Caco-2 (cell line): ENCODE measurements at regions not wholly inside any gene's neighbourhood (a gene's known extent, or its start where the extent isn't known, plus 50 kb on each side); places are given as distances from the start of the nearest gene placed in this dataset.

ENCODE experiments used
- BruUV-seq: library from RNA; stranded (reverse); fragments of 400-500 nt; replicated peaks from 2 replicates; lab custom pipeline; 2021; lab: Mats Ljungman, UMichigan
- CTCF ChIA-PET: fragments of 300-600 bp; sonication (Branson Sonifier 250); formaldehyde crosslinking; loops from one replicate; lab custom pipeline; 2022; ENCODE audit warnings: antibody characterized with exemption; lab: Charles Lee
- POLR2A ChIA-PET: fragments of 300-600 bp; sonication (Branson Sonifier 250); formaldehyde crosslinking; loops from one replicate; lab custom pipeline; 2022; ENCODE audit warnings: antibody characterized with exemption; lab: Charles Lee
- DNase-seq, 2 experiments: peaks; one replicate each; pipeline versions ENCODE4 v3.0.0 to v3.0.0-alpha.2; 2020 to 2022
- H3K27me3 ChIP-seq: replicated peaks from 2 replicates; pipeline ENCODE4 v1.6.0; 2011; ENCODE audit warnings: low read length; ENCODE audit not compliant: control insufficient read depth, insufficient read depth
- H3K36me3 ChIP-seq: 2 replicates; pipeline ENCODE4 v1.5.1; 2011; ENCODE audit warnings: low read length; ENCODE audit not compliant: control insufficient read depth, insufficient read depth
- H3K4me1 ChIP-seq: fragments of 250-450 bp; sonication (Bioruptor Pico); 2 replicates; pipeline ENCODE4 v1.5.1; 2020; ENCODE audit warnings: mild to moderate bottlenecking
- H3K4me3 ChIP-seq: 2 replicates; pipeline ENCODE4 v1.5.1; 2011; ENCODE audit warnings: low read depth, mild to moderate bottlenecking, control low read depth, low read length
- H3K9me3 ChIP-seq: fragments of 250-450 bp; sonication (Bioruptor Pico); 2 replicates; pipeline ENCODE4 v1.5.1; 2020; ENCODE audit warnings: mild to moderate bottlenecking, moderate library complexity
- H3K27ac Mint-ChIP-seq: one replicate; pipeline ENCODE4 v1.8.0; 2022; ENCODE audit warnings: mixed read lengths; ENCODE audit not compliant: unreplicated experiment
- H3K27me3 Mint-ChIP-seq: one replicate; pipeline ENCODE4 v1.8.0; 2022; ENCODE audit warnings: mixed read lengths; ENCODE audit not compliant: insufficient read depth, unreplicated experiment
- H3K36me3 Mint-ChIP-seq: one replicate; pipeline ENCODE4 v1.8.0; 2022; ENCODE audit warnings: mild to moderate bottlenecking, mixed read lengths; ENCODE audit not compliant: insufficient read depth, unreplicated experiment
- H3K4me1 Mint-ChIP-seq: one replicate; pipeline ENCODE4 v1.8.0; 2022; ENCODE audit warnings: low read depth, mixed read lengths; ENCODE audit not compliant: unreplicated experiment
- H3K4me3 Mint-ChIP-seq: one replicate; pipeline ENCODE4 v1.8.0; 2022; ENCODE audit warnings: mild to moderate bottlenecking, moderate library complexity, mixed read lengths; ENCODE audit not compliant: unreplicated experiment
- H3K9me3 Mint-ChIP-seq: one replicate; pipeline ENCODE4 v1.8.0; 2022; ENCODE audit warnings: mixed read lengths; ENCODE audit not compliant: unreplicated experiment
- CTCF ChIP-seq, 2 experiments: fragments of 200-600 bp in 1 of 2; IDR thresholded peaks; 1 replicate in 1 of 2; 2 replicates in 1 of 2; pipeline versions ENCODE4 v1.5.1 to v1.8.0; 2011 to 2022; ENCODE audit warnings: antibody characterized with exemption in 1 of 2, control low read depth in 1 of 2, inconsistent platforms in 1 of 2, low read depth in 1 of 2, low read length in 1 of 2, mild to moderate bottlenecking in 1 of 2, moderate library complexity in 1 of 2; ENCODE audit not compliant: insufficient read depth in 1 of 2, severe bottlenecking in 1 of 2, unreplicated experiment in 1 of 2
- intact Hi-C: fragments of 100-400 bp; cut with micrococcal nuclease; formaldehyde crosslinking; loops from one replicate; pipeline ENCODE4 v1.10.0; 2022; ENCODE audit not compliant: unreplicated experiment

- ChIA-PET POLR2A (no interaction called here), CTCF (no interaction called here)
- H3K27ac Mint-ChIP-seq, result no peak overlapping the region
- no peaks in the 10 kb centered on the region for H3K4me1 ChIP-seq
- no peak overlapping the region for H3K4me3 ChIP-seq
- H3K4me1 Mint-ChIP-seq, result no peaks in the 10 kb centered on the region
- H3K27me3 ChIP-seq, result no peaks in the 10 kb centered on the region
- no peaks in the 10 kb centered on the region for H3K27me3 Mint-ChIP-seq
- no peaks in the 10 kb centered on the region for H3K36me3 ChIP-seq
- no peak overlapping the region for H3K4me3 Mint-ChIP-seq
- intact Hi-C loops, result no loop called here
- no peak for DNase-seq
- H3K9me3 ChIP-seq, result no peaks in the 10 kb centered on the region
- no peak for TF ChIP-seq CTCF (IDR thresholded peaks at IDR 0.05; ENCODE audit: insufficient read depth in 1 of 2, low read depth in 1 of 2, low read length in 1 of 2, severe bottlenecking in 1 of 2, unreplicated experiment in 1 of 2)
- no peaks in the 10 kb centered on the region for H3K36me3 Mint-ChIP-seq
- H3K9me3 Mint-ChIP-seq, result no peaks in the 10 kb centered on the region
- no TSS peak for BruUV-seq
These were observed 797.5 kb upstream of the NRXN1 start for GRCh38 chr2:51829477-51829876.

GRCh38 chr2:51825823-51826222 lies 793.9 kb upstream of the NRXN1 start:
- H3K9me3 ChIP-seq, result no peaks in the 10 kb centered on the region
- H3K4me1 Mint-ChIP-seq, result no peaks in the 10 kb centered on the region
- no peak overlapping the region for H3K4me3 ChIP-seq
- ChIA-PET CTCF (no interaction called here), POLR2A (no interaction called here)
- BruUV-seq, result no TSS peak
- H3K36me3 Mint-ChIP-seq, result no peaks in the 10 kb centered on the region
- no peaks in the 10 kb centered on the region for H3K27me3 ChIP-seq
- no peak overlapping the region for H3K4me3 Mint-ChIP-seq
- H3K27me3 Mint-ChIP-seq, result no peaks in the 10 kb centered on the region
- intact Hi-C loops, result no loop called here
- no peak for TF ChIP-seq CTCF (IDR thresholded peaks at IDR 0.05; ENCODE audit: insufficient read depth in 1 of 2, low read depth in 1 of 2, low read length in 1 of 2, severe bottlenecking in 1 of 2, unreplicated experiment in 1 of 2)
- H3K36me3 ChIP-seq, result no peaks in the 10 kb centered on the region
- no peaks in the 10 kb centered on the region for H3K4me1 ChIP-seq
- no peak overlapping the region for H3K27ac Mint-ChIP-seq
- no peaks in the 10 kb centered on the region for H3K9me3 Mint-ChIP-seq
- DNase-seq, result no peak

GRCh38 chr2:51813247-51813646 lies 781.3 kb upstream of the NRXN1 start:
- no TSS peak for BruUV-seq
- H3K36me3 ChIP-seq, result no peaks in the 10 kb centered on the region
- no peak for TF ChIP-seq CTCF (IDR thresholded peaks at IDR 0.05; ENCODE audit: insufficient read depth in 1 of 2, low read depth in 1 of 2, low read length in 1 of 2, severe bottlenecking in 1 of 2, unreplicated experiment in 1 of 2)
- no peaks in the 10 kb centered on the region for H3K36me3 Mint-ChIP-seq
- H3K9me3 Mint-ChIP-seq, result no peaks in the 10 kb centered on the region
- H3K27ac Mint-ChIP-seq, result no peak overlapping the region
- CTCF ChIA-PET, result no interaction called here
- no peak overlapping the region for H3K4me3 ChIP-seq
- H3K4me1 ChIP-seq, result no peaks in the 10 kb centered on the region
- no peaks in the 10 kb centered on the region for H3K9me3 ChIP-seq
- no peak overlapping the region for H3K4me3 Mint-ChIP-seq
- no peaks in the 10 kb centered on the region for H3K27me3 ChIP-seq
- DNase-seq, result no peak
- POLR2A ChIA-PET, result no interaction called here
- H3K4me1 Mint-ChIP-seq, result no peaks in the 10 kb centered on the region
- peaks cover 2% of the 10 kb centered on the region for H3K27me3 Mint-ChIP-seq
- intact Hi-C loops, result no loop called here
